ENCODE measurements at regions not wholly inside any gene's neighbourhood (a gene's known extent, or its start where the extent isn't known, plus 50 kb on each side); places are given as distances from the start of the nearest gene placed in this dataset.
A peak's percentile ranks its signal among the peaks of the same experiment; 100 is the strongest.

- DNase-seq = no peak
These were observed 185.6 kb upstream of the POU5F2 start for GRCh38 chr5:93926831-93927620.

GRCh38 chr5:93925321-93925720 is 183.9 kb upstream of the POU5F2 start:
- no peak for DNase-seq

DNA sequence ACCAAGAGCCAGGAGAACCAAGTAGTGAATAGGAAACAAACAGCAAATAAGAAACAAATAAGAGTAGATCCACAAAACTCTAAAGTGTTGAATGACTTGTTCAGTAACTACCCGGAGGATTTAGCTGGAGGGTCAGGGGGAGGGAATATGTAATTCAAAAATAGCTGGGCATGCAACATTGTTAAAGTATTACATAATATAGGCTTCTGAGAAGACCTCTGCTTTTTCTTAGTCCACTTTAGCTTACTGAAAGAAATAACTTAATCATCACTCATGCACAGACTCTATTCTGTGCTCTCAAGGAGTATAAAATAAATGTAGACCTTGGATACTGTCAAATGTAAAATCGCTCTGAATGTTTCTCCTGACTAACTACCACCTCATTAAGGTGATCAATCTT is 183.2 kb upstream of the POU5F2 start:
- DNase-seq = no peak

DNA sequence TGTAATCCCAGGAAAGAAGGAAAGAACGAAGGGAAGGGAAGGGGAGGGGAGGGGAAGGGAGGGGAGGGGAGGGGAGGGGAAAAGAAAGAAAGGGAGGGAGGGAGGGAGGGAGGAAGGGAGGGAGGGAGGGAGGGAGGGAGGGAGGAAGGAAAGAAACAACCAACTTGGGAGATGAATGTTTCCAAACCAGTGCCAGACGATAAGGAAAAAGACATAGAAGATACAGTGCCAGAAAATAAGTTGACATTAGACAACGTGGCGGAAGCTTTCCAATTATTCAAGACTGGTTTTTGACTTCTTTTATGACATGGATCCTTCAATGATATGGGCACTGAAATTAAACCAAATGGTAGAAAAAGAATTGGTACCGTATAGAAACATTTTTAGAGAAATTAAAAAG is 181.2 kb upstream of the POU5F2 start:
- DNase-seq = no peak

DNA sequence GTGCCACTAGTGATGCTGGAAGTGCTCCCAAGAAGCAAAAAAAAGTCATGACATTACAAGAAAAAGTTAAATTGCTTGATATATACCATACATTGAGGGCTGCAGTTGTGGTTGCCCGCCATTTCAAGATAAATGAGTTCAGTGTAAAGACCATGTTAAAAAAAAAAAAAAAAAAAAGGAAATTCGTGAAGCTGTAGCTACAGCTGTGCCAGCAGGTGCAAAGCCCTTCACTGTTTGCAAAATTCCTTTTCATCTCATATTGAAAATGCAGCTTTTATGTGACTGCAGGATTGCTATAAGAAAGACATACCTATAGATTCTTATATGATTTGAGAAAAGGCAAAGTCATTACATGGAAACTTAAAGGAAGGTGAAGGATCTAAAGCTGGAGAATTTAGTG is 179.6 kb upstream of the POU5F2 start:
- no peak for DNase-seq

DNA sequence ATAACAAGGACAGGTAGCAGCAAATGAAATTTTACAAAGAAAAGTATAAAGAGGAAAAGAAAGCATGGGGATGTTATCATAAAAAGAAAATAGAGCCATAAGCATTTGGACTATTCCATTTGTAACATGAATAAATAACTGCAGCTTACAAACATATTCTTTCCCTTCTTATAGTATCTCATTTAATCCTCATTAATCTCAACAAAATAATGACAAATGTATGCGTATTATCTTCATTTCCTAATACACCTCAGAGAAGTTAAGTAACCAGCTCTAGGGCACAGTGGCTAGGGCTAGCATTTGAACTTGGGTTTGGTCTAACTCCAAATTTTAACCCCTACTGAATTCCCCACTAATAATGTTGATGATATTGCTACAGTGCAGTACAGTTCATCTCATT is 175.5 kb upstream of the POU5F2 start:
- DNase-seq = no peak

DNA sequence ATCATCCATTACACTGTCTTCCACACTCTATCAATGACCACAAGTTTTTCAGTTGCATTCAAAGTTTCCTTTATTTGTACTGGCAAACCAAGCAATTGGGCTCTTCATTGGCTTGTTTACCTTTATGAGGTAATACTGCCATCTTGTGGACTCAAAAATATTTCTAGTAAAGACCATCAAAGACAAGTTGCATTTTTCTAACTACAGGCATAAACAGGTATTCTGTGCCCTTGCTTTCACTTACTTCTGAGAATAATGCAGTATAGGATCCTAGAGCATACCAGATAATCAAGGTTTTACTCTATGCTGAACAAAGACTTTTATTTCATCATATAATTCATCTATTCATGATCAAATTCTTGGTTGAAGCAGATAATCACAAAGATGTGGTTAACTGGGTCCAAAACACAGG is 173.7 kb upstream of the POU5F2 start:
- DNase-seq = peak; percentile 52 to 62

DNA sequence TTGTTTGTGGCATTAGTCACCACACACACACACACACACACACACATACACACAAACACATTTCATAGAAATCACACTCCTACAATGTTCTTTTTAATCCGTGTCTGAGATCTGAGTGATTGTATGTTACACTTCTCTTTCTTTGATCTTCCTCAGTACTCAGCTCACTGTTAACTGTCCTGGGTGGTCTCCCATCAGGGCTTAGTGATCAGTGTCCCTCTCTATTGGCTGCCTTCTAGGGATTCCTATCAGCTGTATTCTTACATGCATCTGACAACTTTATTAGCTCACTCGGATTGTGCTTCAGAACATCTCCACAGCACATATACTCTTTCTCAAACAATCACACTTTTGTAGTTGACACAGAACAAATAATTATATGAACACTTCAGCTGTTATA is 170.2 kb upstream of the POU5F2 start:
- DNase-seq = no peak

DNA sequence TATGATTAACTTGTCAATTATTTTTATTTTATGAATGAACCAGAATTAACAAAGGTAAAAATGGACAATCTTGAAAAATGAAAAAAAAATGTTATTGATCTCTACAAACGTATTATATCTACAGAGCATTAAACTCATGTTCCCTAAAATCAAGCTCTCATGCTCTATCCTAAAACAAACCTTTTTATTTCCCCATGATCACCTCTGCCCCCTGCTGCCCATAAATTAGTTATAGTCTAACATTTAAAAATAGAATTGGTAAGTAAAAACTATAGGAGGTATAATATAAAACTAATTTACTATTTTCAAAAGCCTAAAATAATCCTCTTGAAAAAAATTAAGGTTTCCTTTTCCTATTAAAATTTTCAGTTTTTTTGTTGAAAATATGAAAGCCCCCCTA is 168.0 kb upstream of the POU5F2 start:
- DNase-seq = peak; percentile 55 to 65

DNA sequence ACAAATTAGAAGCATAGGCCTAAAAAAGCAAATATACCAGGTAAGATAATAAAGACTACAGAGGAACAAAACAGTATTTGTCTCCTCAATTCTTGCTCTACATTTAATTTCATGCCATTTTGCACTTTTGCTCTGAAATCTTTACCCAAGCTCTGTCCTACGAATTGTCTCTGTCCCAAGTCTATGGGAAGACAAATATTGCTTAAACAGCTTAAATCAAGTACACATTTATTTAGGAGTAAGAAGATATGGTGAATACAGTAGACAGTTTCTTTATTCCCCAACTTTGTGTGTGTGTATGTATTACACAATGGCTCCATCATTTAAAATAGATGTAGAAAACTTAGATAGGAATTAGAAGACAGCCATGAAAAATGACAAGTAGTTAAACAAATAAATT is 163.5 kb upstream of the POU5F2 start:
- DNase-seq = no peak

DNA sequence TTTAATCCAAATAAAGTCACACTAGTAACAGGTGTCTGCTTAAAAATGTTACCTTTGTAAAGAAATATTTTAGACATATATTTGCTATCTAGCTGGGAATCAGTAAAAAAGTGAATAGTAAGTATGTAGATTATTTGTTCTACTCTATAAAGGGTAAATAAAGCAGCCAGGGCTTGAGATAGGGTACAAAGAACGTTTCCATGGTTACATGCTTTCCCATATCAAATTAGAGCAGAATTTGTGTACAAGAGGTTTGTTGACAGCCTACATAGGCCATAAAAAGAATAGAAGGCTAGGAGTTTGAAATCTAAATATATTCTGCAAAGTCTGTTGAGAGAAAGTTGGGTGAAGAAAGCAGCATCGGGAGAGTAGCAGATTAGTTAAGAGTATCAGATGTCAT is 160.9 kb upstream of the POU5F2 start:
- no peak for DNase-seq

DNA sequence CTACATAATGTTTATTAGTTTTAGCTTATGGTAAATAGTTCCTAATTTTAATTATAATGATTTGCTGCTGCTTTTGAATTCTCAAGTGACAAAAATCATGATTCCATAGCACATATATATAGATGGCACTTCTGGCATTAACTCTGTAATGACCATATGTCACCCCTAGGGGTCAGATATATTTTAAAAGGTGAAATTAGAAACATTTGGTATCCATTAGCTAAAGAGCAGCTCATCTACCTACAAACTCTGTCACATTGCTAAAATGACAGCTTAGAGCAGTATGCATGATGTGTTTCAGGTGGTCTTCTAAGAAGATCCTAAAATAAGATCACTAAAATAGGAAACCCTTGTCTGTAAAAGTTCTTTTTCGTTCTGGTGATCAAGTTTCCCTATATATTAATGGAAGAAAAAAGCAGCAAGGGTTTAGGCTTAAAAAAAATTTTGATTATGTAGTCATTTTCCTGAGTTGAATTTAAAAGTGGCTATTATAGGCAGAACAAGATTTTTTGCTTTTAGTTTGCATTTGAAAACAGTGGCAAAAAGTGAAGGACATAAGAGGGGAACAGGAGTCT is 157.7 kb upstream of the POU5F2 start:
- peak; percentile 14 to 35 for DNase-seq

DNA sequence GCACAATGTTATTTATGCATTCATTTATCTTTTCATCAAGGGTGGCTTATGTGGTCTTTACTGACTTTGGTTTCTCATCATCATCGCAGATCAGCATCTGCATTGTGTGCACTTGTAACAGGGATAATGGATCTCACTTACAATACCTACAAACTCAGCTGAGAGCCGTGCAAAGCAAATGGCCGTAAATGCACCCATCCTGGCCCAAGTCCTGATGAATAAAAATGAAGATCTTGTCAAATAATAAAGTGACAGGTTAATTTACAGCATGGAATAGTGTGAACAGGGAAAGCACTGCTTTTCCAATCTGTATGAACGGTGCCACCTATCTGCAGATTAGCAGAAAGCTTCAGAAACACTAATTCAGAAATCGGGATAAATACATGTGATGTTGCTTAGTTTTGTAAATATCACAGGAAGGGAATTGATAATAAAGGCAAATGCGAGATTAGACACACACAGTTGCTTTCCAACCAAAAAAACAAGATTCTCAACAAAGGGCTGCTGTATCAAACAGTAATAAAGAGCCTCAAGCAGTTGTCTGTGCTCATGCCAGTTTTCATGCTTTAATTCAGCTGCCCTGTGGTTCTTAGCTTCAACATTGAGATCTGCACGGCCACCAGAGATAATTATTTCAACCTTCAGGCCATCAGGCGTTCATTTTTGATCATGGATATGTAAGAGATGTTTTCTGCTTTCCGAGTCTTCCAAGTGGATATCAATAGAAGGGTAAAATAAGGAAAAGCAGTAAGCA is 153.4 kb upstream of the POU5F2 start:
- peak; percentile 2 to 39 for DNase-seq

DNA sequence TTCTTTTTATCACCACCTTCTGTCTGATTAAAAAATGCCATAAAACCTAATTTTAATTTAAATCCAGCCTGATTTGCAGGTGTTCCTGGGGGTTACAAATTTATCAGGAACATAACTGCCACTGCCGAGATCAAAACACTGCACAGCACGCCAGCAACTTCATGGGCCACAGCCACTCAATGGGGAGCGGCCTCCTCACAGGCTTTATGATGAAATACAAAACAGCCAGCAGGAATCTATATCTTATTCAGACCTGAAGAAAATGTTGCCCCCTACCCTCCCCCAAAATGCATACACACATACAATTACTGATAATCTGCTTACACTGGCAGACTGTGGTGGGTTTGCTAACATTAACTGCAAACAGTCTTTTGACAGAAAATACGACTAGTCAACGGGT is 151.7 kb upstream of the POU5F2 start:
- no peak for DNase-seq

GRCh38 chr5:93892481-93892880 is 151.1 kb upstream of the POU5F2 start:
- DNase-seq = no peak

DNA sequence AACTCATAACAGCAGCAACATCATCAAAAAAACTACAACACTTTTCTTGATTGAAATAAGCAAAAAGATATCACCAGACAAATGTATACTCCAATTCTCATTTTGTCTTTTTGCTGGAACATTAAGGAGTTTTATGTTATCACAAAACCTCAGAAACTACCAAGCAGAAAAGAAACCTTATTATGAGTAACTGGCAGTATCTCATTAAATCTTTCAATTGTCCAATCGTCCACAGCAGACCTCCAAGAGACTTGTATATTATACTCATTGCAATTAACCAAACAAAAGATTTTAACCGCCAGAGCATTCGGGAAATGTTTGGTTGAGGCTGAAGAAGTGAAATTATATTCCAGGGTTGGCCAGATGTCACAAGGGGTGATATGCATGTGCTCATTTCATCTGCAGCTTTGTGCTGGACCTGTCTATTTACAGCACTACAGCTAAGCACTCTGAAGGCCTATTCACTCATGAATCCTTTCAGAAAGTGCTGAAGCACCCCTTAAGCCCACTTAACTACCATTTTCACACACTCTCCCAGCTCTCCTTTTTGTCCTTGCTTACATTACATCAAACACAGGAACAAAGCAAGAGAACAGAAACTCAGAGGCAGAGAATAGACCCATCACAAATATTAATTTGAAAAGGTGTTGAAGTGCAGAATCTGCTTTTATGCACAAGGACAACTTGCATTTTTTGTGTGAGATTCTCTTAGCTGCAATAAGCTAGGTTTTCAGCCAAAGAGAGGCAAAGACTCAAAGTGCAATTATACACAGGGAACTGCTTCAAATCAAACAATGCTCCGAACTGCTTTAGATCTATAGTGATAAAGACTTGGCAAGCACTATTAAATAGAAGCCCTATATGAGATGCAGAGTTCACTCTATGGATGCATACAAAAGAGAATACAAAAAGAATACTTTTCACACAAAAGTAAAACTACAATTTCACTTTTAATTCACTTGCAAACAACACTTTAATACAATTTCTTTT is 150.4 kb upstream of the POU5F2 start:
- no peak for DNase-seq

- no peak for DNase-seq
These were observed 149.3 kb upstream of the POU5F2 start for GRCh38 chr5:93890657-93891056.

- no peak for DNase-seq
These were observed 146.3 kb upstream of the POU5F2 start for GRCh38 chr5:93887678-93888077.

DNA sequence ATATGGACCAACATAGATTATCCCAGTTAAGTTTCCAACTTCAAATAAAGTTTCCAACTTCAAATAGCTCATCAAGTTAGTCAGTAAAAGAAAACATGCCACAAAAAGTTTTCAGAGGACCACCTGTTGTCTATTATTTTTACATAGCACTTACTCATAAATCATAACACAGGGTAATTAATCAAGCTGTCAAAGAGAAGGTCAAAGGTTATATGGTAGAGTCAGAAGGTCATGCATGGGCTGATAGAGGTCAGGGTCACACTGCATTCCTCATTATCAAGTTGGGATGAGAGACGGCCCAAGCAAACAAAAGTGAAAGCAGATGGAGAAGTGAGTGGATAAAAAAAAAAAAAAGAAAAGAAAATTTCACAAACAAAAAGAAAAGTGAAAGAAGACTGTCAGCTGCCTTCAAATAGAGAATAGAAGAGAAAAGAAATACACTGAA is 145.5 kb upstream of the POU5F2 start:
- DNase-seq = no peak

GRCh38 chr5:93886098-93886806 is 144.9 kb upstream of the POU5F2 start:
- DNase-seq = no peak

DNA sequence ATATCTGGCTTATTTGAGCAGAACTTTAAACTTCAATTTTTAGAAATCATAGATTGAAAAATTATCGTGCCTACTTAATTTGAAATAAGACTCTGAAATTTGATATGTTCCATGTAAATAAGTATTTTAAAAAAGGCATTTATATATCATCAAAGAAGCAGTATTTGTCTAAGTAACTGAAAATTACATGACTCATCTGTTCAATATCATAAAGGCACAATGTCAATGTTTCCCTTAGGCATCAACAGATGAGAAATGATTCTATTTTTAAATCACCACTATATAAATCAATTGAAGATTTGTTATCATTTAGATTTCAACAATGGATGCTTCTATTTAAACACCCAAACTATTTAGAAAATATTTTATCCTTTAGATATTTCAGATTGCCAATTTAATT is 142.9 kb upstream of the POU5F2 start:
- no peak for DNase-seq

DNA sequence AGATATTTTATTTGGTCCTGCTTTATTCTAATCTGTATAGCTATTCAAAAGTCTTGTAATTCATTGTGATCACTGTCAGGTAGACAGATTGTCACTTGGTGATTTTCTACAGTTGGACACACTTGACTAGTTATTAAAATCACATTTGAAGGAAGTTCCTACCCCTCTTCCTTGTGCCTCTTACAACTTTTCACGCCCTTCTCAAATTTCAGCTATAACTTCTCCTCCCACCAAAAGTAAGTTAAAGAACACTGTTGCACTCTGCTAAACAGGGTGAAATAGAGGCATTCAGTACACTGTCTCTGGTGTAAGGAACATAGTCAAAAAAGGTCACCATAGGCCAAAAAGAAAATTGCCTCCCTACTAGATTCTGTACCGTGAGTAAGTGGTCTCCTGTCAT is 142.1 kb upstream of the POU5F2 start:
- peak; percentile 33 to 39 for DNase-seq
